ENCODE measurements at regions not wholly inside any gene's neighbourhood (a gene's known extent, or its start where the extent isn't known, plus 50 kb on each side); places are given as distances from the start of the nearest gene placed in this dataset.
A peak's percentile ranks its signal among the peaks of the same experiment; 100 is the strongest.

DNA sequence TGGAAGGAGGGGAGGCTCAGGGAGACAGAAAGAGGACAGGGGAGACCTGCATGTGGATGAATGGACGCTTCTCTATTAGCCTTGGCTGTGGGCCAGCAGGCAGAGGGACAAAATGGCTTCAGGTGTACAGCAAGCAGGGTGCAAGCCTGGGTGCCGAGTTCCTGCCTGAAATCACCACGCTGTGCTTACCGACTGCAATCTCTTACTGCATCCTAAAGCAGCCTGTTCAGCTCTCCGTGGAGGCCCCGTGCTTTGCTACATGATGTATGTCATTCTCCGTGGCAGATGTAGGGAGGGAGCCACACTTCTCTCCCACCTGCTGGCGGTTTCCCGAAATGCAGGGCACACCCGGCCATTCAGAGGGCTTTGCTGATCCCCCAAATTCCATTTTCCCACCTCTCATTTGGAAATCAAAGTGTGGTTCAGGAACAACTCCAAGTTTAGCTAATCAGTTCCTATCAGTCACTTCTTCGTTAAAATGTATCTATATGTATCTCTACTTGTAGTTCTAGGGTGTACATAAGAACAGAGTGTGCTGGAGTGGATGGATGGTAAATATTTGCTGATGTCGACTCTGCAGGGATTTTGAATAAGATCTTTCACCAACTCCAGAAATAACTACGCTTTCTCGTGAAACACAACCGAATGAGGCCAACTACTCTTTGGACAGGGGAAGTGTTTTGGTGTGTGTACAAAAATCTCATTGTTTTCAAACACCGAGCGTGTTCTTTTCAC lies 122.3 kb upstream of the BACE2 start:
- Histone ChIP-seq H3K4me3 (ENCODE audit: insufficient read depth, low read depth, low read length) (no peak overlapping the region), H3K36me3 (replicated peaks; ENCODE audit: control insufficient read depth, insufficient read depth, low read length) (no peaks in the 10 kb centered on the region)
- DNase-seq = peak; percentile 51

DNA sequence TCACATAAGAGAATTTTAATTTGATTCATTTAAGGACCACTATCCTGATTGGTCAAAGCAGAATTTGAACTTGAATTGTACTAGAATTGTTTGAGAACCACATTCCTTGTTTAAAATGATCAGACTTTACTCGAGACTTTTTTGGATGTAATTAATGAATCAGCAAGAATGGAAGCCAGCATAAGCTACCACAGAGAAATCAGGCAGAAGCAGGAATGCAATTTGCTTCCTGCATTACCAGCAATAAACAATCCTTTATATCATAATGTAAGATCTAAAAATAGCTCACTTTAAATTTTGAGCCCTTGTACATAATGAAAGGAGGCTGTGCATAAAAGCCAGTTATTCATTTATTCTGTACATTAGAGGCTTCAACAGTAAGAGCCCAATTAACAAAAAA lies 119.8 kb upstream of the BACE2 start:
- no peak for DNase-seq
- Histone ChIP-seq H3K36me3 (replicated peaks; ENCODE audit: control insufficient read depth, insufficient read depth, low read length) (no peaks in the 10 kb centered on the region), H3K27me3 (ENCODE audit: control insufficient read depth, insufficient read depth, low read length) (no peaks in the 10 kb centered on the region)

More for the DNA sequence above, 122.3 kb upstream of the BACE2 start:
- H3K27me3 ChIP-seq (ENCODE audit: control insufficient read depth, insufficient read depth, low read length) = no peaks in the 10 kb centered on the region

DNA sequence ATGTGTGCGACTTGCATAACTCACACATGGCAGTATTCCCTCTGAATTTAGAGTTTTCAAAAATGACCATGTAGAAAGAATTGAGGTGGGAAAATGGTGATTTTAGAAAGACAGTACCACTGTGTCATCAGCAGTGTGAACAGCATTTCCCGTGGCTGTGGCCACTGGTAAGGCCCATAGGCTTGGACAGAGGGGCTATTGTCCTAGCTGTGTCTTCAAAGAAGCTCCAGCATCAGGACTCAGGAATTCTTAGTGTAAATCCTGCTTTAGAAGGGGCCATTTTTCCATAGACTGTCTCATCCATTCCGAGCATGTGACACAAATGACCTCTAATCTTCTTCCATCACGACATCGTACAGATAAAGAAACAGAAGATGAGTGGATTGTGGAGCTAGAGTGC lies 119.3 kb upstream of the BACE2 start:
- H3K27me3 ChIP-seq (ENCODE audit: control insufficient read depth, insufficient read depth, low read length) = no peaks in the 10 kb centered on the region

More for the DNA sequence above, 119.8 kb upstream of the BACE2 start:
- H3K4me3 ChIP-seq (ENCODE audit: insufficient read depth, low read depth, low read length) = no peak overlapping the region

DNA sequence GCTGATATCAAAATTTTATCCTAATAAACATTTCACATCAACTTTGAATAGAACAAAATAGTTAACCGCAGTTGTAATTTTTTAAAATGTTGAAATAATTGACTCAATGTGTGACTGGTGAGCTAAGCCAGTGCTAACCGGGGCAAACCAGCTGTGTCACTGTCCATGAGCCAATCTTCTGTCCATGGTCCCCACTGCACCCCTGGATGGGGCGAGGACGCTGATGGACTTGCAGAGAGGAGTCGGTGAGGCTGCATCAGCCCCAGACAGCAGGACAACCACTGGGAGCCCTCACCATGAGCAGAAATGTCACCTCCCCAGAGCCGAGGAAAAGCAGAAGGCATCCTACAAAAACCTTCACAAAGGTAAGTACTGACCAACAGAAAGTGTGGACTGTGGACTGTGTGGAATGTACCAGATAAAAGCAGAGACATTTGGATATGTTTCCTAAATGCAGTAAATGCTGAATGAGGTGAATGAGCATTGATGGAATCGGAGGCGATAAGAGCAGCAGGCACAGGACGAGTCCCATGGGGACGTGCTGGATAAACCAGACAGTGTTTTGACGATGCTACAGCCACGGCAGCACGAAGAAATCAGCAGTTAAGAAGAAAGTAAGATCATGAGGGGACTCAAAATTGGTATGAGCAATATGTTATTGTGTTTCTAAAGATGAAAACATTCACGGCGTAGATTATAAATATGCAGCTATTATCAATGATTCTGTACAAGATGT lies 115.0 kb upstream of the BACE2 start:
- Histone ChIP-seq H3K27me3 (ENCODE audit: control insufficient read depth, insufficient read depth, low read length) (no peaks in the 10 kb centered on the region), H3K4me3 (ENCODE audit: insufficient read depth, low read depth, low read length) (no peak overlapping the region), H3K36me3 (replicated peaks; ENCODE audit: control insufficient read depth, insufficient read depth, low read length) (no peaks in the 10 kb centered on the region)
- no peak for DNase-seq

More for the DNA sequence above, 119.3 kb upstream of the BACE2 start:
- Histone ChIP-seq H3K4me3 (ENCODE audit: insufficient read depth, low read depth, low read length) (no peak overlapping the region), H3K36me3 (replicated peaks; ENCODE audit: control insufficient read depth, insufficient read depth, low read length) (no peaks in the 10 kb centered on the region)
- DNase-seq = no peak

DNA sequence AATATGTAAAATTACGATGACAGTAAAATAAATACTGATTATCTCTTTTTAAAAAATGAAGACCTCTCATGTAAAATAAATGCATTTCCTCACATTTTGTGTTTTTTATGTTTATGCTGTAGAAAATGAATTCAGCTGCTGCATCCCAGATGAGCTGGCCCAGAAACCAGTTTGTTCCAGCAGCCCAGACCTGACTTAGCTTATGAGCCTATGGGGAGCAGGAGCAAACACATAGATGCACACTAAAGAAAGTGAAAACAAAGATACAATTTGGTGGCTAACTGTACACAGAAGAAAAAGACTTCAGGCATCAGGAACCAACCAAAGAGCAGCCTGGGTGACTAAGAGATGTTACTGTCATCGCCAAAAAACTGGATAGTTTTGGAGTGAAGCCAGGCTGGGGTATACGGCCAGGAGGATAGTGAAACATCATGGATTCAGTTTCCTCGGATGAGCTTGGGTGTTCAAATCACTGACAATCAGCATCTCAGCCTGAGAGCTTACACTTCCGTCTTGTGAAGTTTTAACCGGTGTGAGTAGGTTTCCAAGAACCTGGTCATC lies 113.9 kb upstream of the BACE2 start:
- Histone ChIP-seq H3K36me3 (replicated peaks; ENCODE audit: control insufficient read depth, insufficient read depth, low read length) (no peaks in the 10 kb centered on the region), H3K27me3 (ENCODE audit: control insufficient read depth, insufficient read depth, low read length) (no peaks in the 10 kb centered on the region), H3K4me3 (ENCODE audit: insufficient read depth, low read depth, low read length) (no peak overlapping the region)
- DNase-seq = no peak

DNA sequence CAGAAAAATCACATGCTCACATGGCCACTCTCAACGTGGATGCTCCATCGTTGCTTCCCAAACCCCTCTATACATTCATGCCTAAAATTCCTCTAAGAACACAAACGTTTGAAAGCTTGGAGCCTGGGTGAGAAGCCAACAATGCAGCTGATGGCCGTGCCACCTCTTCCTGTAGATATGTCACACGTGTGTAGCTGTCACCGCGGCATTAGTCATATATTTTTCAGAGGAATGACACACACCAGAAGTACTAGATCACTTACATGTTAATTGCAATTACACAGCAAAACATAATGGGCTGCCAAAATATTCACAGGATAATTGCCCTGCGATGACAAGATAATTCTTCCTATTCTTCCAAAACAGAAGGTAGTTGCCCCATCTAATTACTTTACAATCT lies 112.7 kb upstream of the BACE2 start:
- no peak for DNase-seq
- Histone ChIP-seq H3K4me3 (ENCODE audit: insufficient read depth, low read depth, low read length) (no peak overlapping the region), H3K27me3 (ENCODE audit: control insufficient read depth, insufficient read depth, low read length) (no peaks in the 10 kb centered on the region), H3K36me3 (replicated peaks; ENCODE audit: control insufficient read depth, insufficient read depth, low read length) (no peaks in the 10 kb centered on the region)

DNA sequence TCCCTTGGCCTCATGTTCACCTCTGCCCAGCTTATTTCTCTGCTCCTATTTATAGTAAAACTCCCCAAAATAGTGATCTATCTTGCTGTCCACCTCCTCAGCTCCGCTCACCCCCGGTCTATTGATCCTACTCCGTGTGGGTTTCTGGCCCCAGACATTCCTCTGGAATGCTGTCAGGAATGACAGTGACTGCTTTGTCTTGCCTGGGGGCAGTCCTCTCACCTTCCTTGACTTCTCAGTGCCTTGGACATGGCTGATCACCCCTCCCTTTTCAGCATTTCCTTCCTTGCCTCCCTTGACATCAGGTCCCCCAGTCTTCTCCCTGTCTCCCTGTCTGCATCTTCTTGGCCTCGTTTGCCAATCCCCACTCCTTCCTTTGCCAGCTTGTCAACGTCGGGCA lies 108.1 kb upstream of the BACE2 start:
- Histone ChIP-seq H3K4me3 (ENCODE audit: insufficient read depth, low read depth, low read length) (no peak overlapping the region), H3K27me3 (ENCODE audit: control insufficient read depth, insufficient read depth, low read length) (no peaks in the 10 kb centered on the region), H3K36me3 (replicated peaks; ENCODE audit: control insufficient read depth, insufficient read depth, low read length) (no peaks in the 10 kb centered on the region)
- no peak for DNase-seq

DNA sequence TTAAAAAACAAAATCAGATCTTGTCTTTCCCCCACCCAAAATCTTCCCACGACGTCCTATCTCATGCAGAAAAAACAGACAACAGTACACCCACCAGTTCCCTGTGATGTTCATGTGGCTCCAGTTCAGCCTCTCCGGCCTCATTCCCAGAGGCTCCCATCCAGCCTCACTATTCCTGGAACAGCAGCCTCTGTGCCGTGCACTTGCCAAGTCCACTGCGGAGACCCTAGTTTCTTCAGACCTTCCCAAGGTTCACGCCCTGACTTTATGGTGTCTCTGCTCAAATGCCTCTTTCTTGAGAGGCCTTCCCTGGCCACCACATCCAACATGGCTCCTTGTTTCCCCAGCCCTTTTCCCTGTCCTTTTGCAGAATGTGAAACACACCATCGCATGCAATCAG lies 106.3 kb upstream of the BACE2 start:
- Histone ChIP-seq H3K27me3 (ENCODE audit: control insufficient read depth, insufficient read depth, low read length) (no peaks in the 10 kb centered on the region), H3K4me3 (ENCODE audit: insufficient read depth, low read depth, low read length) (no peak overlapping the region), H3K36me3 (replicated peaks; ENCODE audit: control insufficient read depth, insufficient read depth, low read length) (no peaks in the 10 kb centered on the region)
- DNase-seq = no peak

DNA sequence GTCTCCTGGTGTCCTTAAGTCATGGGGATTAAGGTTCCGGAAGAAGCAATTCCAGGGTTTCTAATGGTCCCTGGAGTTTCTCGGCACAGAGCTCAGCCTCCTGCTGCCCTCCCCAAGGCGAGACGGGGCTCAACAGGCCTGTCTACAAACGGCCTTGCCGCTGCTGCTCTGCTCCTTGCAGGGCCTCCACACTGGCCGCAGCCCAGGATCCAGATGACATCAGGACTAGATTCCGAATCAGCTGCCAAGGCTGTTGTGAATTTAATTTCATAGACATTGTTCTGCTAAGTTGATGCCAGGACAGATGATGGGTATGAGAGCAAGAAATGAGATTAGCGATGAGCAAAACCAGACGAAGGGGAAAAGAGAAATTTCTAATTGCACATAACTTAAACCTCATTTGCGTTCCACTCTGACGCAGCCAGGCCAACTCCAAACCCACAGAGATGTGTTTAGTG lies 103.6 kb upstream of the BACE2 start:
- Histone ChIP-seq H3K36me3 (replicated peaks; ENCODE audit: control insufficient read depth, insufficient read depth, low read length) (no peaks in the 10 kb centered on the region), H3K27me3 (ENCODE audit: control insufficient read depth, insufficient read depth, low read length) (peaks cover 5% of the 10 kb centered on the region), H3K4me3 (ENCODE audit: insufficient read depth, low read depth, low read length) (no peak overlapping the region)
- DNase-seq = no peak

DNA sequence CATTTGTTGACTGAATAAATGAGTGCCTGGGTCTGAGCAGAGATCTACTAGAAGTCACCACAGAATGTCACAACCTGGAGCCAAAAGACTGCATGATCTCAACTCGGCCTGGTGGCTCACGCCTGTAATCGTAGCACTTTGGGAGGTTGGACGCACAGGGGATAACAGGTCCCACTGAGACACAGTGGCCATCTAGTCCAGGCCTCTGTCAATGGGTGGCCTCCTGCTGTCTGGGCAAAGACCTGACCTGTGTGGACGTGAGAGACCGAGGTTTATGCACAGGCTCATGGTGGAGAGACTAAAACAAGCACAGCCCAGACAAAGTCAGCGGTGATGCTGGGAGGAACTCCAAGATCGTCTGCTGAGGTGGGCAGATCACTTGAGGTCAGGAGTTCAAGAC lies 103.0 kb upstream of the BACE2 start:
- no peak for DNase-seq
- H3K36me3 ChIP-seq (replicated peaks; ENCODE audit: control insufficient read depth, insufficient read depth, low read length) = no peaks in the 10 kb centered on the region

DNA sequence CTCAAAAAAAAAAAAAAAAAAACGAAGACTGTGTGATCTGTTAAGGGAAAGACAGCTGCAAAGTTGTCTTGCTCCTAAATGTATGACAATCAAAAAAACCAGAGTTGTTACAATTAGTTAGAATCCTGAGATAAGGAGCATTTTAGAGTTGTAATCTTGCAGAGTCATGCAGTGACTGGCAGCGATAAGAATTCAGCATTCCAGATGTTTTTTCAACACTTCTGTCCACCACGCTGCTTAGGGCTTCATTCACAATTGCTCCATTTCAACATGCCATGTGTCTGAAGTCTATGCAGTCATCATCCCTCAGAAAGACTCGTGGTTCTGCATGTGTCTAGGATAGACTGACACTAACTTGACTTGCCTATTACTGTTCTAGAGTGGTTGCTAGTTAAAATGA lies 102.4 kb upstream of the BACE2 start:
- no peak for DNase-seq
- Histone ChIP-seq H3K27me3 (ENCODE audit: control insufficient read depth, insufficient read depth, low read length) (peaks cover 5% of the 10 kb centered on the region), H3K4me3 (ENCODE audit: insufficient read depth, low read depth, low read length) (no peak overlapping the region), H3K36me3 (replicated peaks; ENCODE audit: control insufficient read depth, insufficient read depth, low read length) (no peaks in the 10 kb centered on the region)

More for the DNA sequence above, 103.0 kb upstream of the BACE2 start:
- no peak overlapping the region for H3K4me3 ChIP-seq (ENCODE audit: insufficient read depth, low read depth, low read length)
- H3K27me3 ChIP-seq (ENCODE audit: control insufficient read depth, insufficient read depth, low read length) = peaks cover 5% of the 10 kb centered on the region

DNA sequence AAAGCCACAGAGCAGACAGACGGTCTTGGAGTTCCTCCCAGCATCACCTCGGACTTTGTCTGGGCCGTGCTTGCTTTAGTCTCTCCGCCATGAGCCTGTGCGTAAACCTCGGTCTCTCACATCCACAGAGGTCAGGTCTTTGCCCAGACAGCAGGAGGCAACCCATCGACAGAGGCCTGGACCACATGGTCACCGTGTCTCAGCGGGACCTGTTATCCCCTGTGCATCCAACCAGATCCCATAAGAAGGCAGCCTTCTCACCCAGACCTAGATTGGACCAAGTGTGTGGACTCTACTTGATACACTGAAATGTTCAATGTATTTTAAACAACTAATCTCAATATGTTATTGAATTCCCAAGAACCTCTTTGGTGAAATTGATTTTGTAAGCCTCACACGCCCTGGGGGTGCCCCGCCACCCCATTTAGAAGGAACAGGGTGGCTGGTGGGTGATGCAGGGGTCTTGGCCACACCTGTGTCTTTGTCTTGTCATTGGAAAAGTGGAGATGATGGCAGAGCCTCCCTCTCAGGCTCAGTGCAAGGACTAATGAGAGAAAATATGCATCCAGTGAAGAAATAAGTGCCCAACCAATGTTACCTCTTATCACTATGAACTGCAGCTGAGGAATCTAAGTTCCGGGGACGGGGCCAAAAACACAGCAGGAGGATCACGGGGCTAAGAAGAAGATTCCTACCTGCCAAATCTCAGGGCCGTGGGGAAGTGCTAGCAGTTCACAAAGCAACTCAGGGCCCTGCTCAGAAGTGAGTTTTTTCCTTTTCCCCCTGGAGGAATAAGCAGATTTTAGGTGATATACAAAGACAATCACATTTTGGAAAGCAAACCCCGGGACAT lies 101.6 kb upstream of the BACE2 start:
- Histone ChIP-seq H3K4me3 (ENCODE audit: insufficient read depth, low read depth, low read length) (no peak overlapping the region), H3K36me3 (replicated peaks; ENCODE audit: control insufficient read depth, insufficient read depth, low read length) (no peaks in the 10 kb centered on the region), H3K27me3 (ENCODE audit: control insufficient read depth, insufficient read depth, low read length) (peaks cover 5% of the 10 kb centered on the region)
- no peak for DNase-seq

DNA sequence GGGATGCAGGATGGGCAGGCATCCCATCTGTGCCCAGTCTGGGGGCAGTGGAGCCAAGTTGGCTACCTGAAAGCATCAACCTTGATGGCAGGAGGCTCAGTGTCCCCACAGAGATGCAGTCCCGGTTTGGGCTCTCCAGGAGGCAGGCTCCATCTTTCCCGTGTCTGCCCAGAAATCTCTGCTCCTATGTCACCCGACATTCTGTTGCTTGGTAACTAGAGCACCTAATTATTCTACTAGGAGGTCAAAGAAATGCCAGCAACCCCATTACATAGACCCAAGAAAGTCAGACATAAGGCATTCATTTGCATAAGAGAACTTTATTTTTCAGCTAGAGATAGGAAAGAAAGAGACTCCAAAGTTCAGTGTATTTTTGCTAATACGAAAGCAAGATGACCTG lies 100.3 kb upstream of the BACE2 start:
- Histone ChIP-seq H3K27me3 (ENCODE audit: control insufficient read depth, insufficient read depth, low read length) (peaks cover 5% of the 10 kb centered on the region), H3K36me3 (replicated peaks; ENCODE audit: control insufficient read depth, insufficient read depth, low read length) (no peaks in the 10 kb centered on the region), H3K4me3 (ENCODE audit: insufficient read depth, low read depth, low read length) (no peak overlapping the region)
- DNase-seq = no peak

DNA sequence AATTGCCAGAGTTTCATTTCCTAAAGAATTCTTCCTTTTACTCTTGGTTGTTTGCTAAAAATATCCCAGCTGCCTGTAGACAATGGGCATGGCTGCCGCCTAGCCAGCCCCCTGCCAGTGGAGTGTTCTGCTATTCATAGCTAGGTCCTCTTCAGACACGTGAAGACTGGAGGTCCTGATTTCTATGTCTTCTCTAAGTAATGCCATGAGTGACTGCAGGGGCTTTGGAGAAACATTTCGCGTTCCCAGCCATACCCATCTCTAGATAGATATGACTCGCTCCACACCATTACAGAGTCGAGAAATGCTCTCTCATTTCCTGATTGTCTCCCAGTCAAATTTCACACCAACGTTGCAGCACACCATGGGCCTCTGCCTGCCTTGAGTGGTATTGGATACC lies 99.5 kb upstream of the BACE2 start:
- Histone ChIP-seq H3K4me3 (ENCODE audit: insufficient read depth, low read depth, low read length) (no peak overlapping the region), H3K27me3 (ENCODE audit: control insufficient read depth, insufficient read depth, low read length) (peaks cover 5% of the 10 kb centered on the region)
- peak; percentile 27 for DNase-seq

More for the DNA sequence above, 99.5 kb upstream of the BACE2 start:
- H3K36me3 ChIP-seq (replicated peaks; ENCODE audit: control insufficient read depth, insufficient read depth, low read length) = no peaks in the 10 kb centered on the region

All from H7 (cell line).